ENCODE measurements at regions not wholly inside any gene's neighbourhood (a gene's known extent, or its start where the extent isn't known, plus 50 kb on each side); places are given as distances from the start of the nearest gene placed in this dataset.

DNA sequence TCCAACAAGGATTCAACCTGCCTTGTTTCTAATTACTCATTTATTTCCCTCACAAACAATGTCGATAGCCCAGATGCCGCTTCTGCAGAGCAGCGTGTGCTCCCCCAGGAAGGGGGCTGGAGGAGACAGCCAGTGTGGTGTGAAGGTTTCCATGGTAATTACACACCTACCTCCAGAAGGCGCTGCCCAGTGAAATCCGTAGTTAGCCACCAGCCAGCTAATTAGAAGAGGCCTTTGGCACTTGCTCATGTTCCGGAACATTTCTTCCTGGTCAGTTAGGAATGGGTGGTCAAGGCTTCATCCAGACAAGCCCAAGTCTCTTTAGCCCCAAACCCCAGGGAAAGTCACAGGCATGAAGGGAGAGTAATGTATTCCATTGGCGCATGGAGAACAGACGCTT lies 342.5 kb upstream of the C16orf82 start:
- no peak overlapping the region for H3K4me3 ChIP-seq (ENCODE audit: low read depth, low read length)
- in situ Hi-C loops (cut with HindIII; ENCODE audit: low sequenced_read_pairs), result no loop called here
- no peak for DNase-seq (ENCODE audit: low read depth, low spot score)
- TF ChIP-seq CTCF (IDR thresholded peaks at IDR 0.05; ENCODE audit: low read depth, low read length), result no peak

DNA sequence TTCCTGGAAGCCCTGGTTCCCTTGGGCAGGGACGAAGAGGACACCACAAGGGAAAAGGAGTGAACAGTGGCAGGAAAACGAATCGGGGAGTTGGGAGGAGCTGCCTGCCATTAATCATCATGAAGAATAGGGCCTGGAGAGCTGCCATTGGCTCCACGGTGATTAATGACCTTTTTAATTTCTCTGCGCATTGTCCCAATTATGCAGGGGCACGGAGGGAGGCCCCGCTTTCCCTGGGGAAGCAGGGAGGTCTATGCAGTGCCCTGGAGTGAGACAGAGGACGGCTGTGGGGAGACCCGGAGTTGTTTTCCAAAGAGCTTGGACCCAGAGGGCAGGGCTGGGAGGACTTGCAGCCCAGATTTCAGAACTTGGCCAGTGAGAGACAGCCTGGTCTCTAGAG lies 338.9 kb upstream of the C16orf82 start:
- in situ Hi-C loops (cut with HindIII; ENCODE audit: low sequenced_read_pairs), result no loop called here
- no peak overlapping the region for H3K4me3 ChIP-seq (ENCODE audit: low read depth, low read length)
- DNase-seq (ENCODE audit: low read depth, low spot score), result no peak
- no peak for TF ChIP-seq CTCF (IDR thresholded peaks at IDR 0.05; ENCODE audit: low read depth, low read length)

- no peak for DNase-seq (ENCODE audit: low read depth, low spot score)
- no peak overlapping the region for H3K4me3 ChIP-seq (ENCODE audit: low read depth, low read length)
- TF ChIP-seq CTCF (IDR thresholded peaks at IDR 0.05; ENCODE audit: low read depth, low read length), result no peak
- in situ Hi-C loops (cut with HindIII; ENCODE audit: low sequenced_read_pairs), result no loop called here
These were observed 336.7 kb upstream of the C16orf82 start for GRCh38 chr16:26729951-26730541.

DNA sequence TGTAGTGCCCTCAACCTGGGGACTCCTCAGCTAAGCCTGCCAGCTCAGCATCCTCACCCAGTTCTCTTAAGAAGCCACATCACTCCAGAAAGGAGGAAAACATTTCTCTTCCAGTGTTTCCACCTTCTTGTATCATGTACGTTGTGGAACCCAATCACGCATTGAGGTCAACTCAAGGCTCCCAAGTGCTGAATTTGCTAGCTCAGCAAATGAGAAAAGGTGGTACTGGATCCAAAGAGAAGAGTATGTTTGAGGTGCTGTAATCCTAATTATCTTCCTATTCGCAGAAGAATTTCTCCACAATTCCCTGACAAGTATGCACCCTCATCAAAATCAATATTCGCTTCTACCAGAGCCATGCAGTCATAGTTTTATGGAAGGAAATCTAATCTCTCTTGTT lies 335.0 kb upstream of the C16orf82 start:
- no peak for TF ChIP-seq CTCF (IDR thresholded peaks at IDR 0.05; ENCODE audit: low read depth, low read length)

DNA sequence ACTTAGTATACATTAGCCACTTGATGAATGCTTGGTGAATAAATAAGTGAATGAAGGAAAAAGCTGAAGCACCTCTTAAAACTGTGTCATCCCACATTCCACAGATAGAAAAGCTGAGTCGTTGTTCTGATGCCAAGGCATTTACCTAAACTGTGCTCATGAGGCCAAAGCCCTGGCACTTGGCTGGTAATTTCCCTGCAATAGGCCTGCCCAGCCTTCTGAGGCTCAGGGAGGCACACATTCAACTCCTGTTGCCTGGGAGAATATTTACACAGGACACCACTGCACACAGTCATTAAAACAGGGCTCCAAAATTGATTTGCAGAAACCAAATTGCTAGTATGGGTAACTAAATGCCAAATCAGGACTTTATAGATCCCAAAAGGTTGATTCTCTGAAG lies 333.0 kb upstream of the C16orf82 start:
- in situ Hi-C loops (cut with HindIII; ENCODE audit: low sequenced_read_pairs), result no loop called here
- TF ChIP-seq CTCF (IDR thresholded peaks at IDR 0.05; ENCODE audit: low read depth, low read length), result no peak
- no peak overlapping the region for H3K4me3 ChIP-seq (ENCODE audit: low read depth, low read length)
- DNase-seq (ENCODE audit: low read depth, low spot score), result no peak

More for the DNA sequence above, 335.0 kb upstream of the C16orf82 start:
- no peak for DNase-seq (ENCODE audit: low read depth, low spot score)
- H3K4me3 ChIP-seq (ENCODE audit: low read depth, low read length), result no peak overlapping the region
- in situ Hi-C loops (cut with HindIII; ENCODE audit: low sequenced_read_pairs), result no loop called here

- in situ Hi-C loops (cut with HindIII; ENCODE audit: low sequenced_read_pairs), result no loop called here
- DNase-seq (ENCODE audit: low read depth, low spot score), result no peak
- TF ChIP-seq CTCF (IDR thresholded peaks at IDR 0.05; ENCODE audit: low read depth, low read length), result no peak
- no peak overlapping the region for H3K4me3 ChIP-seq (ENCODE audit: low read depth, low read length)
These were observed 331.2 kb upstream of the C16orf82 start for GRCh38 chr16:26735521-26735920.

DNA sequence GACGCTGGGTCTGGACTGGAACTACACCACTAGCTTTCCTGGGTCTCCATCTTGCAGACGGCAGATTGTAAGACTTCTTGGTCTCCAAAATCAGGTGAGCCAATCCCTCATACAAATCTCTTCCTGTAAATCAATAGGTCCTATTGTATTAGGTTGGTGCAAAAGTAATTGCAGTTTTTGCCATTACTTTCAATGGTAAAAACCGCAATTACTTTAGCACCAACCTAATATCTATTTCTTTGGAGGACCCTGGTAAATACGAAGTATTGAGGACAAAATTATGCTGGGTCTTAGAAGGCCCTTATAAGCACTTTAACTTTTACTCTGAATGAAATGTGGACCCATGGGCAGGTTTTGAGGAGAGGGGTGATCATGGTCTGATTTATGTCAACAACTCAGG lies 330.6 kb upstream of the C16orf82 start:
- TF ChIP-seq CTCF (IDR thresholded peaks at IDR 0.05; ENCODE audit: low read depth, low read length), result no peak
- in situ Hi-C loops (cut with HindIII; ENCODE audit: low sequenced_read_pairs), result no loop called here
- no peak for DNase-seq (ENCODE audit: low read depth, low spot score)
- no peak overlapping the region for H3K4me3 ChIP-seq (ENCODE audit: low read depth, low read length)

Measured in astrocyte of the spinal cord (primary cell).